ENCODE measurements at regions not wholly inside any gene's neighbourhood (a gene's known extent, or its start where the extent isn't known, plus 50 kb on each side); places are given as distances from the start of the nearest gene placed in this dataset.
"Not testable (repeated sequence)": the region's sequence is repeated elsewhere in the genome, so short reads cannot be mapped to it uniquely, and the experiment has no call there.

DNA sequence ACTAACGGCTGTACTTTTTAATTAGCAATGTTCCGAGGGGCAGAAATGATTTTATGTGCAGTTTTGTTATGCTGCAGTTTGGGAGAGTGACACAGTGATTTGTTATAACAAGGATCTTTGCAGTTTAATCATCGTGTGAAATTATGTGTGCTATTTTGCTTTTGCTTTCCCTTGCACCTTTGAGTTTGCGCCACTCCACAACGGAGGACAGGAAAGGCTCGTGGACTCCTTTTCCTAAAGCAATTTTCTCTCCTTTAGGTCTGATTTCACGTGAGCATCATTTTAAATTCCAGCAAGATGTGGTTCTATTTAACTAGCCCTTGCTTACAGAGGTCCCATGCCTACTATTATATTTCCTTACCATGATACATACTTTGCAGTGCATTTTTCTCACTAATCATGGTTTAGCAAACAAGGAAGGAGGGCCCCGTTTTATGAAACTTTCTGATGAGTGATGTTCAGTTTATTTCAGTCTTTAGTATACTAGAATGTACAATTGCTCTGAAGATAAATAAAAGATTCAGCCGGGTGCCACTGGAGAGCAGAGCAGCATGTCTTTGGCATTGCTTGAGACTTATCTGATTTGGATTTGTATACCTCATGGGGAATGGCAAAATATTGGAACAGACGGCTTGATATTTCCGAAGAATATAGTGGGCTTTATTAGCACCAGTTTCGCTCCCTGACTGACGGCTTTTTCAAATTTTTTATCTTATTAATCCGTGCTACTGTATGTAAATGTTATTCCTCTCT lies 528.2 kb upstream of the FANCL start:
- no peak for DNase-seq (ENCODE audit: low spot score)

- no peak for DNase-seq (ENCODE audit: low spot score)
Observed at GRCh38 chr2:58768715-58769080, 527.6 kb upstream of the FANCL start.

- peak; percentile 42 for DNase-seq (ENCODE audit: low spot score)
Observed at GRCh38 chr2:58767828-58768714, 526.9 kb upstream of the FANCL start.

- DNase-seq (ENCODE audit: low spot score): no peak
Observed at GRCh38 chr2:58764338-58765104, 523.4 kb upstream of the FANCL start.

DNA sequence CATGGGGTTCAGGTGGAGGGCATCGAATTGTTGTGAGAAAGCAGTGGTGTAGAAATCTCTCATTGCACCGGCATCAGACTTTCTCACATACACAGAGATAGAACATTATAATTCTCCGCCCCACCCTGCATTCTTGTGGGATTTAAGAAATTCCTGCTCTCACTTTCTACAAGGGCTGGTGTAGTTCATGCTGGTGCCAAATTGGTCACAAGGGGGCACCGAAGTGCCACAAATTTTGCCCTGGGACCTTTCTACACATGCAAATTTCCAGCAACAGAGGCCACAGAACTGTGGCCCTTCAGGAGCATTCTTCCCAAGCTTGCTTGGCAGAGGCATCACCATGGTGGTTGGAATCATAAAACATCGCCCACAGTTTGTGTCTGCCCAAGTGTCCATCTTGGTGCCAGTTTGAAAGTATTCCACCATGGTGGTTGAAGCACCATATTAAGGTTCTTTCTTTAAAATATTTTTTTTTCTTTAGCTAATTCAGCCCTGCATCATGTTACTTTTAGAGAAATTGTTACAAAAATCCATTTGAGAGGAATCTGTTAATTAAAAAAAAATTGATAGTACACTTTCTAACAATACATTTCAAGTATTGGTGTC lies 521.2 kb upstream of the FANCL start:
- peak; percentile 65 for DNase-seq (ENCODE audit: low spot score)

- DNase-seq (ENCODE audit: low spot score): no peak
Observed at GRCh38 chr2:58757971-58758370, 516.8 kb upstream of the FANCL start.

DNA sequence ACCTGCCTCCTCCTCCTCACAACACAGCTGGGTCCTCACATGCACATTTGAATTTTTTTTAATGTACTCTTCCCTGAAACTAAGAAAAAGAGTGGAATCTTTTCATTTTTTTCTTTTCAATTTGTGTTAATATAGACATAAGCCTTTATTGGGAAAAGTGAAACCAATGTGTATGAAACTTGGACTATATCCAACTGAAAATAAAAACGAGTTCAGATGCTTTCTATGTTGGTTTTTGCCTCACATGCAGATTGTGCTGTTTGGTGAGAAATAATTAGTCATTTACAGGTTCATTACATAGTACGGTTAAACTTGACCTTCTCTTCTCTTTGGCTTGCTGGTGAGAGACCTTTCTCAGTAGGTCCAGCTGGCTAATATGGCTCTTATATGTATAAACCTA lies 515.2 kb upstream of the FANCL start:
- no peak for DNase-seq (ENCODE audit: low spot score)

- DNase-seq (ENCODE audit: low spot score): not testable (repeated sequence)
Observed at GRCh38 chr2:58752507-58752906, 511.4 kb upstream of the FANCL start.

DNA sequence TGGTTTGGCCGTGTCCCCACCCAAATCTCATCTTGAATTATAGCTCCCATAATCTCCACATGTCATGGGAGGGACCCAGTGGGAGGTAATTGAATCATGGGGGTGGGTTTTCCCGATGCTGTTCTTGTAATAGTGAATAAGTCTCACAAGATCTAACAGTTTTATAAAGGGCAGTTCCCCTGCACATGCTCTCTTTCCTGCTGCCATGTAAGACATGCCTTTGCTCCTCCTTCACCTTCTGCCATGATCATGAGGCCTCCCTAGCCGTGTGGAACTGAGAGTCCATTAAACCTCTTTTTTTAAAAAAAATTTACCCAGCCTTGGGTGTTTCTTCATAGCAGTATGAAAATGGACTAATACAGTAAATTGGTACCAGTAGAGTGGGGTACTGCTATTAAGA lies 510.6 kb upstream of the FANCL start:
- not testable (repeated sequence) for DNase-seq (ENCODE audit: low spot score)

- no peak for DNase-seq (ENCODE audit: low spot score)
Observed at GRCh38 chr2:58749041-58749440, 507.9 kb upstream of the FANCL start.

GRCh38 chr2:58745334-58745733 lies 504.2 kb upstream of the FANCL start:
- DNase-seq (ENCODE audit: low spot score): not testable (repeated sequence)

DNA sequence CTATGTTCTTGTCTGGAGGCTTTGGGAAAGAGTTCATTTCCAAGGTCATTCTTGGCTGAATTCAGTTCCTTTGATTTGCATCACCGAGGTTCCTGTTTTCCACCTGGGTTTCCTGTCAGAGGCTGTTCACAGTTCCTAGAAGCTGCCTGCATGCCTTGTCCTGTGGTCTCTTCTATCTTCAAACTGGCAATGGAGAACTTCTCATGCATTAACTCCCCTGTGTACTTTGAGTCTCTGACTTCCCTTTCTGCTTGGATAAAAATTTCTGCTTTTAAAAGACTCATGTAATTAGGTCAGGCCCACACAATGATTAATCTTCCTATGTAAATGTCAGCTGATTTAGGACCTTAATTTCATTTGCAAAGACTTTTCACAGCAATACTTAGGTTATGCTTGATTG lies 499.3 kb upstream of the FANCL start:
- DNase-seq (ENCODE audit: low spot score): no peak

GRCh38 chr2:58739033-58739432 lies 497.9 kb upstream of the FANCL start:
- DNase-seq (ENCODE audit: low spot score): no peak

- DNase-seq (ENCODE audit: low spot score): no peak
Observed at GRCh38 chr2:58734365-58734764, 493.2 kb upstream of the FANCL start.

DNA sequence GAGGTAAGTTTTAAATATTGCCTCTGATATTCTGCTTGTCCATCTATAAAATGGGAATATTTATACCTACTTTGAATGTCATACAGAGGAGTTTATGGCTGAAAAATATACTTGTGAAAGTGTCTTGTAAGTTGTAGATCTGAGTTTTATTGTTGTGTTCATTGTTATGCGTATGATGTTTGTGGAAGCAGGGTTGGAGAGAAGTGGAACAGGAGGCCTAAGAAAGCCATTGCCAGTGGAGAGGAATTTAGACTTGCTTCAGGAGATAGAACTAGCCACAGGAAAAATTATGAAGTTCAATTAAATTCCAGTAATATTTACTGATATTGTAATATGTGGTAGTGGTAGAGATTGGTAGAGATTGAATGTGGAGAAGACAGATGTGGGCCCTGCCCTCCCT lies 491.9 kb upstream of the FANCL start:
- no peak for DNase-seq (ENCODE audit: low spot score)

DNA sequence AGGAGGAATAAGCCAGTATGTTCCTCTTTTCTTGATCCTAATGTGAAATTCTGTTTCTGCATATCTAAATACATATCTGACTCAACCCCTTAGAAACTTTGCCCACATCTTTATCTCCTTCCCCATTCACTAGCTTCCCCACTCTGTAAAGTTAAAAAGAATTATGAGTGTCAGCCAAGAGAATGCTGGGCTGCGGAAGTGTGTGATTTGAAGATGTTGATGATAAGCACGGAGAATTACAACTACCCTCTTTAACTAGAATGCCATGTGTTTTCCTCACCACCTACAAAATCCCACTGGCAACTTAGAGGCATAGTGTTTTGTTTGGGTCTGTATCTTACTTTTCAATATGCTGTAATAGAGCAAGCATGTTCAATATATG lies 490.4 kb upstream of the FANCL start:
- DNase-seq (ENCODE audit: low spot score): no peak

DNA sequence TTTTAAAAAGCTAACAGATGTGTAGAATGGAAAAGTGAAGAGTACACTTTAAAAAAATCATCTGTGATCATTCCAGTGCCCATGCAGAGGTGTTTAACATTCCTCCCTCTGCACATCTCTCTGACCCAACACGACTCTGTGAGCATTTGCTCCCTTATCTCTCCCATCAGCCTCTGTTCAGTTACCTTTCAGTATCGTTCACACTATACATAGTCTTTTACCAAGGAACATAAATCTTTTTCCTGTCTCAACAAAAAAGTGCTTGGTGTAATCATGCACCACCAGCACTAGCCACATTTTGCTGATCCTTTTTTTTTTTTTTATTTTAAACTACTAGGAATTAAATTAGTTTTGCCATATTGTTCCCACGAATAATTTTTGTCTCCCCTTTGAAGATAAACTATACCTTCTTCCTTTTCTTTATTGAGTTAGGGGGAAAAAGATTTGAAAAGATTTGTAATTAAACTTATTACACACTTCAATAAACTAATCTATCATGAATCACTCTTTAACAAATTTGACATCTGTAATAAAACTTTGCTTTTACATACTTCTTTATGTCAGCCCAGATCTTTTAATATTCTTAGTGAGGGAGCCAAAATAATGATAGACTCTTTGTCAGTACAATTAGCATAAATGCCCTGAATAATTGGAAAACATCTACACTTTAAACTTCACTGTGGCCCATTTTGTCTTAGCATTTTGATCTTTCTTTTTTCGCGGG lies 489.8 kb upstream of the FANCL start:
- no peak for DNase-seq (ENCODE audit: low spot score)

- DNase-seq (ENCODE audit: low spot score): no peak
Observed at GRCh38 chr2:58727981-58728656, 487.0 kb upstream of the FANCL start.

- DNase-seq (ENCODE audit: low spot score): no peak
Observed at GRCh38 chr2:58721912-58722591, 480.9 kb upstream of the FANCL start.
